A549 (cell line): ENCODE measurements at regions not wholly inside any gene's neighbourhood (a gene's known extent, or its start where the extent isn't known, plus 50 kb on each side); places are given as distances from the start of the nearest gene placed in this dataset.

Experiments
- ATAC-seq, 2 experiments: fragments of 200-7000 bp in 1 of 2; fragments of >200 bp in 1 of 2; cut with Nextera tagmentation in 1 of 2; cut with Tn5 transposase in 1 of 2; 3 replicates each; pipeline versions ENCODE4 v1.8.0 to v1.9.1; 2018 to 2020; ENCODE audit warnings: mild to moderate bottlenecking in 1 of 2, moderate library complexity in 1 of 2
- CTCF ChIA-PET: fragments of 300-600 bp; sonication (Branson Sonifier 250); formaldehyde crosslinking; extraction: SDS; loops from one replicate; lab custom pipeline; 2021; ENCODE audit warnings: antibody characterized with exemption, inconsistent platforms; lab: Yijun Ruan, JAX
- POLR2A ChIA-PET: fragments of 350-600 bp; formaldehyde crosslinking; extraction: SDS; loops from one replicate; lab custom pipeline; 2021; ENCODE audit warnings: antibody characterized with exemption, inconsistent platforms; lab: Yijun Ruan, JAX
- DNase-seq, 2 experiments: peaks; one replicate each; pipeline versions ENCODE4 v3.0.0 to v3.0.0-alpha.2; 2011 to 2016; ENCODE audit warnings: low read depth in 1 of 2, low spot score in 1 of 2
- FAIRE-seq: peaks from 2 replicates; lab custom pipeline; 2011; peaks lifted over from hg19 to GRCh38; lab: Jason Lieb, UNC
- H3K27ac ChIP-seq, 2 experiments: fragments of >200 bp; sonication (Bioruptor Twin); formaldehyde crosslinking; 3 replicates each; pipeline ENCODE4 v1.5.1; 2016 to 2017
- H3K4me1 ChIP-seq: fragments of >200 bp; sonication (Bioruptor Twin); formaldehyde crosslinking; 3 replicates; pipeline ENCODE4 v1.6.1; 2016
- H3K4me2 ChIP-seq: fragments of >200 bp; sonication (Bioruptor Twin); formaldehyde crosslinking; 3 replicates; pipeline ENCODE4 v1.6.1; 2016
- H3K4me3 ChIP-seq: fragments of >200 bp; sonication (Bioruptor Twin); formaldehyde crosslinking; 3 replicates; pipeline ENCODE4 v1.5.1; 2016
- H3K9me3 ChIP-seq: fragments of >200 bp; sonication (Bioruptor Twin); formaldehyde crosslinking; 3 replicates; pipeline ENCODE4 v1.6.1; 2016
- BHLHE40 ChIP-seq: IDR thresholded peaks from 2 replicates; pipeline ENCODE4 v1.6.1; 2012; ENCODE audit warnings: low read depth, low read length, inconsistent platforms
- EHF ChIP-seq: fragments of 250-450 bp; sonication (Bioruptor Pico); IDR thresholded peaks from 2 replicates; pipeline ENCODE4 v1.5.0; 2020; ENCODE audit warnings: mild to moderate bottlenecking
- EHMT2 ChIP-seq: fragments of 200-600 bp; sonication (generic); IDR thresholded peaks from 2 replicates; pipeline ENCODE4 v1.6.1; 2016; ENCODE audit warnings: antibody characterized with exemption, low read depth, mild to moderate bottlenecking, moderate library complexity
- HEYL ChIP-seq: fragments of 250-450 bp; sonication (Bioruptor Pico); IDR thresholded peaks from 2 replicates; pipeline ENCODE4 v1.8.0; 2021; ENCODE audit warnings: mild to moderate bottlenecking, moderate library complexity
- KDM1A ChIP-seq: fragments of 200-600 bp; sonication (generic); IDR thresholded peaks from 2 replicates; pipeline ENCODE4 v1.6.1; 2016; ENCODE audit warnings: low read depth, mild to moderate bottlenecking
- MAFK ChIP-seq: fragments of 450-650 bp; IDR thresholded peaks from 2 replicates; pipeline ENCODE4 v1.6.1; 2014; ENCODE audit not compliant: partially characterized antibody
- MAZ ChIP-seq: fragments of 150-350 bp; IDR thresholded peaks from 2 replicates; pipeline ENCODE4 v1.6.1; 2014; ENCODE audit warnings: antibody characterized with exemption, low read depth, low read length, borderline replicate concordance
- MYC ChIP-seq: IDR thresholded peaks from 2 replicates; pipeline ENCODE4 v1.6.1; 2012; ENCODE audit warnings: mild to moderate bottlenecking, inconsistent platforms, low read length, improper control_type of control experiment, borderline replicate concordance
- NR3C1 ChIP-seq: fragments of >200 bp; sonication (Bioruptor Twin); formaldehyde crosslinking; IDR thresholded peaks from 3 replicates; pipeline ENCODE4 v1.6.1; 2017
- RARB ChIP-seq: fragments of 250-450 bp; sonication (Bioruptor Pico); IDR thresholded peaks from 2 replicates; pipeline ENCODE4 v1.8.0; 2021; ENCODE audit warnings: mild to moderate bottlenecking, moderate library complexity
- RNF2 ChIP-seq: fragments of 200-600 bp; sonication (generic); IDR thresholded peaks from 2 replicates; pipeline ENCODE4 v1.6.1; 2016; ENCODE audit warnings: low read depth, mild to moderate bottlenecking, antibody characterized with exemption, moderate library complexity, borderline replicate concordance
- SMC3 ChIP-seq: fragments of >200 bp; sonication (Bioruptor Twin); formaldehyde crosslinking; IDR thresholded peaks from 3 replicates; pipeline ENCODE4 v1.6.1; 2018; ENCODE audit warnings: inconsistent platforms
- ZC3H11A ChIP-seq: fragments of 450-650 bp; IDR thresholded peaks from 2 replicates; pipeline ENCODE4 v1.6.1; 2014; ENCODE audit warnings: antibody characterized with exemption, mild to moderate bottlenecking
- ZFP36 ChIP-seq: fragments of 450-650 bp; IDR thresholded peaks from 2 replicates; pipeline ENCODE4 v1.6.1; 2014; ENCODE audit warnings: borderline replicate concordance; ENCODE audit not compliant: partially characterized antibody
- ZNF302 ChIP-seq: fragments of 250-450 bp; sonication (Bioruptor Pico); IDR thresholded peaks from 2 replicates; pipeline ENCODE4 v1.9.0; 2021; ENCODE audit warnings: inconsistent platforms, mild to moderate bottlenecking, moderate library complexity
- ZSCAN20 ChIP-seq: fragments of 250-450 bp; sonication (Bioruptor Pico); IDR thresholded peaks from 2 replicates; pipeline ENCODE4 v1.8.0; 2022; ENCODE audit warnings: mild to moderate bottlenecking, moderate library complexity
- WGBS: methylation state at CpG from one replicate; pipeline ENCODE4 v1.1.6; 2017; ENCODE audit errors: missing lambda C conversion rate; 5-methylcytosine and 5-hydroxymethylcytosine counted together
- TF ChIP-seq, protein P1 (sequence below): fragments of 200-600 bp; sonication (generic); IDR thresholded peaks from 2 replicates; pipeline ENCODE4 v1.6.1; 2016; ENCODE audit warnings: antibody characterized with exemption, mild to moderate bottlenecking, moderate library complexity
- TF ChIP-seq, protein P2 (sequence below): IDR thresholded peaks from 2 replicates; pipeline ENCODE4 v1.6.1; 2012
- TF ChIP-seq, protein P3 (sequence below): fragments of 450-650 bp; IDR thresholded peaks from 2 replicates; pipeline ENCODE4 v1.6.1; 2014; ENCODE audit warnings: antibody characterized with exemption
- TF ChIP-seq, protein P4 (sequence below): fragments of 250-450 bp; sonication (Bioruptor Pico); IDR thresholded peaks from 2 replicates; pipeline ENCODE4 v1.5.0; 2021; ENCODE audit warnings: mild to moderate bottlenecking, moderate library complexity, borderline replicate concordance
- TF ChIP-seq, protein P5 (sequence below): IDR thresholded peaks from 2 replicates; pipeline ENCODE4 v1.6.1; 2012
- TF ChIP-seq, protein P6 (sequence below): IDR thresholded peaks from 2 replicates; pipeline ENCODE4 v1.6.1; 2012; ENCODE audit warnings: low read depth, borderline replicate concordance

DNA sequence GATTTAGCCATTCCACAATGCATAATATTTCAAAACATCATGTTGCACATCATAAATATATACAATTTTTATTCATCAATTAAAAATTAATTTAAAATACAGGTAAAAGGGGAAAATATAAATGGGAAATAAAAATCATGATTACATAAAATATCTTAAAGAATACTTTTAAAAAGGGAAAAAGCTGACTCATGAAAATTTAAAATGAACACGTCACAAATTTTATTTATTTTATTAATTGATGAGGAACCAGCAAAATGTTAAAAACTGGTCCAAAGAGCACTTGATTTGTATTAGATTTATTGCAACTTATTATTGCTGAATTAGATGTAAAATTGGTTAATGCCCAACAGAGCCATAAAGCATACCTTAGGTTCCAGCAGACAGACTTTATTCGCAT is 78.5 kb upstream of the ANK2 start:
- CTCF ChIA-PET, result no interaction called here
- ATAC-seq (no peak), DNase-seq (no peak), FAIRE-seq (no peak)
- H3K4me1 ChIP-seq, result no peaks in the 10 kb centered on the region
- POLR2A ChIA-PET, result no interaction called here
- no peak overlapping the region for H3K4me2 ChIP-seq
- no peak overlapping the region for H3K27ac ChIP-seq
- no peak overlapping the region for H3K4me3 ChIP-seq
- WGBS, result 93% methylated on average over 2 of the region's 2 CpGs
- no peaks in the 10 kb centered on the region for H3K9me3 ChIP-seq
- TF ChIP-seq EHF (no peak), MAFK (peak; percentile 71)

DNA sequence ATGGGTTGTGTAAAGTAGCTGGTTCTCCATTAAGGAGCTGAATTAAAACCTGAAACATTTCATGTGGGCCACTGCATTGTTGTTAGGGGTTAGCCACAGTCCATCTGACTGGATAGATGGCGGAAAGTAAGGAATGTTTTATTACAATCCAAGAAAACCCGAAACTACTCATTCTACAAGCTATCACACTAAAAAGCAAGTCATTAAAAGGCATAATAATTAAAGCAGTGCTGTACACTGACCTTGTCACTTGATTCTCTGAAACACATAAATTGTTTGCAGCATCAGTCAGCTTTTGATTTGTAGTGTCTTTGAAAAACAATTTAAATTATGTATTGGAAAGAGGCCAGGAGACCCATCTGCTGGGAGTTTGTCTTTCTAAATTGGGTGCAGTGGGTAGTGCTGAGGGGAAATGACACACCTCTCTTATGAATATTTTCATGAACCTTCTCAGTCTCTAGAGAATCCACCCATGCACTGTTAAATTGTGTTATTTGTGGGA is 75.7 kb upstream of the ANK2 start:
- no peak for ATAC-seq
- 56% methylated on average over 2 of the region's 2 CpGs for WGBS
- no peak for DNase-seq
- Histone ChIP-seq H3K4me1 (no peaks in the 10 kb centered on the region), H3K9me3 (no peaks in the 10 kb centered on the region), H3K4me2 (no peak overlapping the region), H3K27ac (no peak overlapping the region), H3K4me3 (no peak overlapping the region)
- ChIA-PET POLR2A (no interaction called here), CTCF (interaction anchor here (1.0 kb wide), 1 partner anchor 11 kb away, joined by 4 read pairs; no protein-coding TSS in a partner anchor)
- no peak for FAIRE-seq
- TF ChIP-seq HEYL (CRISPR knock-in tag) (no peak), NR3C1 (no peak), ZSCAN20 (no peak), KDM1A (no peak), MAZ (no peak), EHMT2 (no peak), RARB (CRISPR knock-in tag) (no peak), BHLHE40 (no peak), SMC3 (no peak), MYC (no peak), ZFP36 (no peak), ZNF302 (CRISPR knock-in tag) (no peak), RNF2 (no peak), ZC3H11A (no peak)
- TF ChIP-seq, protein P1, sequence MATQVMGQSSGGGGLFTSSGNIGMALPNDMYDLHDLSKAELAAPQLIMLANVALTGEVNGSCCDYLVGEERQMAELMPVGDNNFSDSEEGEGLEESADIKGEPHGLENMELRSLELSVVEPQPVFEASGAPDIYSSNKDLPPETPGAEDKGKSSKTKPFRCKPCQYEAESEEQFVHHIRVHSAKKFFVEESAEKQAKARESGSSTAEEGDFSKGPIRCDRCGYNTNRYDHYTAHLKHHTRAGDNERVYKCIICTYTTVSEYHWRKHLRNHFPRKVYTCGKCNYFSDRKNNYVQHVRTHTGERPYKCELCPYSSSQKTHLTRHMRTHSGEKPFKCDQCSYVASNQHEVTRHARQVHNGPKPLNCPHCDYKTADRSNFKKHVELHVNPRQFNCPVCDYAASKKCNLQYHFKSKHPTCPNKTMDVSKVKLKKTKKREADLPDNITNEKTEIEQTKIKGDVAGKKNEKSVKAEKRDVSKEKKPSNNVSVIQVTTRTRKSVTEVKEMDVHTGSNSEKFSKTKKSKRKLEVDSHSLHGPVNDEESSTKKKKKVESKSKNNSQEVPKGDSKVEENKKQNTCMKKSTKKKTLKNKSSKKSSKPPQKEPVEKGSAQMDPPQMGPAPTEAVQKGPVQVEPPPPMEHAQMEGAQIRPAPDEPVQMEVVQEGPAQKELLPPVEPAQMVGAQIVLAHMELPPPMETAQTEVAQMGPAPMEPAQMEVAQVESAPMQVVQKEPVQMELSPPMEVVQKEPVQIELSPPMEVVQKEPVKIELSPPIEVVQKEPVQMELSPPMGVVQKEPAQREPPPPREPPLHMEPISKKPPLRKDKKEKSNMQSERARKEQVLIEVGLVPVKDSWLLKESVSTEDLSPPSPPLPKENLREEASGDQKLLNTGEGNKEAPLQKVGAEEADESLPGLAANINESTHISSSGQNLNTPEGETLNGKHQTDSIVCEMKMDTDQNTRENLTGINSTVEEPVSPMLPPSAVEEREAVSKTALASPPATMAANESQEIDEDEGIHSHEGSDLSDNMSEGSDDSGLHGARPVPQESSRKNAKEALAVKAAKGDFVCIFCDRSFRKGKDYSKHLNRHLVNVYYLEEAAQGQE, result no peak
- TF ChIP-seq, protein P2, sequence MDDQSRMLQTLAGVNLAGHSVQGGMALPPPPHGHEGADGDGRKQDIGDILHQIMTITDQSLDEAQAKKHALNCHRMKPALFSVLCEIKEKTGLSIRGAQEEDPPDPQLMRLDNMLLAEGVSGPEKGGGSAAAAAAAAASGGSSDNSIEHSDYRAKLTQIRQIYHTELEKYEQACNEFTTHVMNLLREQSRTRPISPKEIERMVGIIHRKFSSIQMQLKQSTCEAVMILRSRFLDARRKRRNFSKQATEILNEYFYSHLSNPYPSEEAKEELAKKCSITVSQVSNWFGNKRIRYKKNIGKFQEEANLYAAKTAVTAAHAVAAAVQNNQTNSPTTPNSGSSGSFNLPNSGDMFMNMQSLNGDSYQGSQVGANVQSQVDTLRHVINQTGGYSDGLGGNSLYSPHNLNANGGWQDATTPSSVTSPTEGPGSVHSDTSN, result no peak
- TF ChIP-seq, protein P3, sequence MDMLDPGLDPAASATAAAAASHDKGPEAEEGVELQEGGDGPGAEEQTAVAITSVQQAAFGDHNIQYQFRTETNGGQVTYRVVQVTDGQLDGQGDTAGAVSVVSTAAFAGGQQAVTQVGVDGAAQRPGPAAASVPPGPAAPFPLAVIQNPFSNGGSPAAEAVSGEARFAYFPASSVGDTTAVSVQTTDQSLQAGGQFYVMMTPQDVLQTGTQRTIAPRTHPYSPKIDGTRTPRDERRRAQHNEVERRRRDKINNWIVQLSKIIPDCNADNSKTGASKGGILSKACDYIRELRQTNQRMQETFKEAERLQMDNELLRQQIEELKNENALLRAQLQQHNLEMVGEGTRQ, result no peak
- TF ChIP-seq, protein P4, sequence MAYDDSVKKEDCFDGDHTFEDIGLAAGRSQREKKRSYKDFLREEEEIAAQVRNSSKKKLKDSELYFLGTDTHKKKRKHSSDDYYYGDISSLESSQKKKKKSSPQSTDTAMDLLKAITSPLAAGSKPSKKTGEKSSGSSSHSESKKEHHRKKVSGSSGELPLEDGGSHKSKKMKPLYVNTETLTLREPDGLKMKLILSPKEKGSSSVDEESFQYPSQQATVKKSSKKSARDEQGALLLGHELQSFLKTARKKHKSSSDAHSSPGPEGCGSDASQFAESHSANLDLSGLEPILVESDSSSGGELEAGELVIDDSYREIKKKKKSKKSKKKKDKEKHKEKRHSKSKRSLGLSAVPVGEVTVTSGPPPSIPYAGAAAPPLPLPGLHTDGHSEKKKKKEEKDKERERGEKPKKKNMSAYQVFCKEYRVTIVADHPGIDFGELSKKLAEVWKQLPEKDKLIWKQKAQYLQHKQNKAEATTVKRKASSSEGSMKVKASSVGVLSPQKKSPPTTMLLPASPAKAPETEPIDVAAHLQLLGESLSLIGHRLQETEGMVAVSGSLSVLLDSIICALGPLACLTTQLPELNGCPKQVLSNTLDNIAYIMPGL, result no peak
- TF ChIP-seq, protein P5, sequence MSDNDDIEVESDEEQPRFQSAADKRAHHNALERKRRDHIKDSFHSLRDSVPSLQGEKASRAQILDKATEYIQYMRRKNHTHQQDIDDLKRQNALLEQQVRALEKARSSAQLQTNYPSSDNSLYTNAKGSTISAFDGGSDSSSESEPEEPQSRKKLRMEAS, result no peak
- TF ChIP-seq, protein P6, sequence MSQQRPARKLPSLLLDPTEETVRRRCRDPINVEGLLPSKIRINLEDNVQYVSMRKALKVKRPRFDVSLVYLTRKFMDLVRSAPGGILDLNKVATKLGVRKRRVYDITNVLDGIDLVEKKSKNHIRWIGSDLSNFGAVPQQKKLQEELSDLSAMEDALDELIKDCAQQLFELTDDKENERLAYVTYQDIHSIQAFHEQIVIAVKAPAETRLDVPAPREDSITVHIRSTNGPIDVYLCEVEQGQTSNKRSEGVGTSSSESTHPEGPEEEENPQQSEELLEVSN, result no peak
